H1 (cell line): ENCODE measurements at regions not wholly inside any gene's neighbourhood (a gene's known extent, or its start where the extent isn't known, plus 50 kb on each side); places are given as distances from the start of the nearest gene placed in this dataset.

Source experiments
- BRCA1 ChIP-seq: IDR thresholded peaks from 2 replicates; pipeline ENCODE4 v1.6.1; 2012; ENCODE audit warnings: low read depth, low read length, improper control_type of control experiment
- EP300 ChIP-seq, 2 experiments: IDR thresholded peaks; 1 replicate in 1 of 2; 2 replicates in 1 of 2; pipeline ENCODE4 v1.6.1; 2011 to 2012; ENCODE audit warnings: low read depth in 2 of 2, low read length in 2 of 2, mild to moderate bottlenecking in 2 of 2, borderline replicate concordance in 1 of 2, inconsistent platforms in 1 of 2, moderate library complexity in 1 of 2
- EZH2 ChIP-seq: fragments of 200-600 bp; sonication (generic); IDR thresholded peaks from 2 replicates; pipeline ENCODE4 v1.7.1; 2012; ENCODE audit warnings: low read depth, mild to moderate bottlenecking, moderate library complexity, low read length, inconsistent platforms; ENCODE audit not compliant: severe bottlenecking
- GTF2F1 ChIP-seq: IDR thresholded peaks from 2 replicates; pipeline ENCODE4 v1.6.1; 2012; ENCODE audit warnings: low read depth, low read length, improper control_type of control experiment, borderline replicate concordance
- POLR2A ChIP-seq, 2 experiments: IDR thresholded peaks; 1 replicate in 1 of 2; 2 replicates in 1 of 2; pipeline ENCODE4 v1.6.1; 2011; ENCODE audit warnings: low read depth in 2 of 2, low read length in 2 of 2, mild to moderate bottlenecking in 2 of 2; ENCODE audit errors: control extremely low read depth in 1 of 2
- TAF1 ChIP-seq: IDR thresholded peaks from 2 replicates; pipeline ENCODE4 v1.6.1; 2011; ENCODE audit warnings: mild to moderate bottlenecking, low read depth, low read length
- TF ChIP-seq, protein P1 (sequence below), 3 experiments: IDR thresholded peaks; 1 replicate in 2 of 3; 2 replicates in 1 of 3; pipeline versions ENCODE4 v1.5.1 to v1.6.1; 2011; ENCODE audit warnings: low read length in 3 of 3, mild to moderate bottlenecking in 3 of 3, inconsistent platforms in 2 of 3, low read depth in 1 of 3, moderate library complexity in 1 of 3; ENCODE audit not compliant: insufficient read depth in 1 of 3; ENCODE audit errors: control extremely low read depth in 1 of 3

DNA sequence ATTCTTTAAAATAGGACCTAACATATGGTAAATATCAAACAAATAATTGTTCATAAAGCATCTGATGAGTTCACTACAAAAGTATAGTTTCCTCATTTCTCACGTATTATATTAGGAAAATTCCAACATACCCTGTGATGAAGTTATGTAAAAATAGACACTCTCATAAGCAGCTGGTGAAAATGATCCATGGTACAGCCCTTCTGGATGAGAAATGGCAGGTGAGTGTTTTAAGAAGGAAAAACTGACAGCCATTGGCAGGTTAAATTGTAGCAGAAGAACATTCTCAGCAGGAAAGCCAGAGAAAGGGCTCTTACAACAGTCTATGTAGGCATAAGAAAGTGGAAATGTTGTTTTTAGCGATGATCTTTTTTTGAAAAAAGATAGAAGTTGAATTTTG is 706.5 kb upstream of the FSHR start:
- no peak for TF ChIP-seq GTF2F1
- no peak for TF ChIP-seq TAF1
- no peak for TF ChIP-seq BRCA1
- TF ChIP-seq EZH2, result no peak
- no peak for TF ChIP-seq EP300 (IDR thresholded peaks at IDR 0.05; ENCODE audit: borderline replicate concordance in 1 of 2, low read depth in 2 of 2, low read length in 2 of 2)
- no peak for TF ChIP-seq POLR2A (IDR thresholded peaks at IDR 0.05; ENCODE audit: control extremely low read depth in 1 of 2, low read depth in 2 of 2, low read length in 2 of 2)
- TF ChIP-seq, protein P1, sequence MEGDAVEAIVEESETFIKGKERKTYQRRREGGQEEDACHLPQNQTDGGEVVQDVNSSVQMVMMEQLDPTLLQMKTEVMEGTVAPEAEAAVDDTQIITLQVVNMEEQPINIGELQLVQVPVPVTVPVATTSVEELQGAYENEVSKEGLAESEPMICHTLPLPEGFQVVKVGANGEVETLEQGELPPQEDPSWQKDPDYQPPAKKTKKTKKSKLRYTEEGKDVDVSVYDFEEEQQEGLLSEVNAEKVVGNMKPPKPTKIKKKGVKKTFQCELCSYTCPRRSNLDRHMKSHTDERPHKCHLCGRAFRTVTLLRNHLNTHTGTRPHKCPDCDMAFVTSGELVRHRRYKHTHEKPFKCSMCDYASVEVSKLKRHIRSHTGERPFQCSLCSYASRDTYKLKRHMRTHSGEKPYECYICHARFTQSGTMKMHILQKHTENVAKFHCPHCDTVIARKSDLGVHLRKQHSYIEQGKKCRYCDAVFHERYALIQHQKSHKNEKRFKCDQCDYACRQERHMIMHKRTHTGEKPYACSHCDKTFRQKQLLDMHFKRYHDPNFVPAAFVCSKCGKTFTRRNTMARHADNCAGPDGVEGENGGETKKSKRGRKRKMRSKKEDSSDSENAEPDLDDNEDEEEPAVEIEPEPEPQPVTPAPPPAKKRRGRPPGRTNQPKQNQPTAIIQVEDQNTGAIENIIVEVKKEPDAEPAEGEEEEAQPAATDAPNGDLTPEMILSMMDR (IDR thresholded peaks at IDR 0.05; ENCODE audit: control extremely low read depth in 1 of 3, insufficient read depth in 1 of 3, low read depth in 1 of 3, low read length in 3 of 3), result no peak
